Activated CD4-positive, alpha-beta T cell treated with anti-CD3 and anti-CD28 coated beads, Interleukin-10, Interleukin-2, amounts not matched to agents 100 ng/mL and 50 ng/mL, durations not matched to agents 16 hours and 8 hours (primary cell): ENCODE measurements at regions not wholly inside any gene's neighbourhood (a gene's known extent, or its start where the extent isn't known, plus 50 kb on each side); places are given as distances from the start of the nearest gene placed in this dataset.

Source experiments
- DNase-seq: peaks from one replicate; pipeline ENCODE4 v3.0.0-alpha.2; 2020

- no peak for DNase-seq
Observed at GRCh38 chr20:24134930-24135329, 146.4 kb upstream of the GGTLC1 start.

GRCh38 chr20:24134284-24134683, 145.7 kb upstream of the GGTLC1 start:
- DNase-seq = no peak

- no peak for DNase-seq
Observed at GRCh38 chr20:24132246-24132645, 143.7 kb upstream of the GGTLC1 start.

GRCh38 chr20:24131684-24132083, 143.1 kb upstream of the GGTLC1 start:
- peak; percentile 6 for DNase-seq

GRCh38 chr20:24131281-24131680, 142.7 kb upstream of the GGTLC1 start:
- DNase-seq = no peak

GRCh38 chr20:24129641-24130040, 141.1 kb upstream of the GGTLC1 start:
- no peak for DNase-seq

- DNase-seq = no peak
Observed at GRCh38 chr20:24124951-24125650, 136.5 kb upstream of the GGTLC1 start.

GRCh38 chr20:24124003-24124402, 135.4 kb upstream of the GGTLC1 start:
- no peak for DNase-seq

GRCh38 chr20:24118441-24119175, 130.0 kb upstream of the GGTLC1 start:
- DNase-seq = no peak

GRCh38 chr20:24118034-24118433, 129.5 kb upstream of the GGTLC1 start:
- DNase-seq = no peak

- DNase-seq = no peak
Observed at GRCh38 chr20:24117383-24117782, 128.8 kb upstream of the GGTLC1 start.

GRCh38 chr20:24116611-24117010, 128.0 kb upstream of the GGTLC1 start:
- DNase-seq = no peak

- DNase-seq = no peak
Observed at GRCh38 chr20:24112360-24112759, 123.8 kb upstream of the GGTLC1 start.

GRCh38 chr20:24111858-24112257, 123.3 kb upstream of the GGTLC1 start:
- no peak for DNase-seq

GRCh38 chr20:24109537-24109936, 121.0 kb upstream of the GGTLC1 start:
- DNase-seq = peak; percentile 63

- peak; percentile 31 for DNase-seq
Observed at GRCh38 chr20:24109008-24109407, 120.4 kb upstream of the GGTLC1 start.

GRCh38 chr20:24108581-24108980, 120.0 kb upstream of the GGTLC1 start:
- no peak for DNase-seq

GRCh38 chr20:24106801-24107445, 118.3 kb upstream of the GGTLC1 start:
- DNase-seq = no peak

GRCh38 chr20:24106150-24106800, 117.7 kb upstream of the GGTLC1 start:
- no peak for DNase-seq

GRCh38 chr20:24102749-24103333, 114.3 kb upstream of the GGTLC1 start:
- peak; percentile 5 for DNase-seq

- peak; percentile 42 for DNase-seq
Observed at GRCh38 chr20:24102290-24102689, 113.7 kb upstream of the GGTLC1 start.

GRCh38 chr20:24100370-24101011, 111.9 kb upstream of the GGTLC1 start:
- peak; percentile 72 for DNase-seq

- no peak for DNase-seq
Observed at GRCh38 chr20:24098886-24099285, 110.3 kb upstream of the GGTLC1 start.
